ENCODE measurements at regions not wholly inside any gene's neighbourhood (a gene's known extent, or its start where the extent isn't known, plus 50 kb on each side); places are given as distances from the start of the nearest gene placed in this dataset.

DNA sequence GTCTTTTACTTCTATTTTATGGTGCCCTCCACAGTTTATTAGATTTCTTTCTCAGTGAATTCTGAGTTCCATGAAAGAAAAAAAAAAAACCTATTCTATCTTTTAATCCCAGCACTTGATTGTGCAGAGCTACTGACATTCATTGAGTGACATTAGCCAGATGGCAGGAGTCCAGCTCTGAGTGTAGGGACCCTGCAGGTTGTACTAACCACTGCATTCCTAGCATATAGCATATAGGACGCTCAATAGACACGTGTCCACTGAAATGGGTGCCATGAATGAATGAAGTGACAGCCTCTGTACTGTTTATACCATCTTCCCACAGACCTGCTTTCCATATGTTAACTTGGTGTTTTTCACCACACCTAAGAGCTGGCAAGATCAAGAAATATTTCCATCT is 206.3 kb downstream of the RAP2A start:
- DNase-seq, result no peak

DNA sequence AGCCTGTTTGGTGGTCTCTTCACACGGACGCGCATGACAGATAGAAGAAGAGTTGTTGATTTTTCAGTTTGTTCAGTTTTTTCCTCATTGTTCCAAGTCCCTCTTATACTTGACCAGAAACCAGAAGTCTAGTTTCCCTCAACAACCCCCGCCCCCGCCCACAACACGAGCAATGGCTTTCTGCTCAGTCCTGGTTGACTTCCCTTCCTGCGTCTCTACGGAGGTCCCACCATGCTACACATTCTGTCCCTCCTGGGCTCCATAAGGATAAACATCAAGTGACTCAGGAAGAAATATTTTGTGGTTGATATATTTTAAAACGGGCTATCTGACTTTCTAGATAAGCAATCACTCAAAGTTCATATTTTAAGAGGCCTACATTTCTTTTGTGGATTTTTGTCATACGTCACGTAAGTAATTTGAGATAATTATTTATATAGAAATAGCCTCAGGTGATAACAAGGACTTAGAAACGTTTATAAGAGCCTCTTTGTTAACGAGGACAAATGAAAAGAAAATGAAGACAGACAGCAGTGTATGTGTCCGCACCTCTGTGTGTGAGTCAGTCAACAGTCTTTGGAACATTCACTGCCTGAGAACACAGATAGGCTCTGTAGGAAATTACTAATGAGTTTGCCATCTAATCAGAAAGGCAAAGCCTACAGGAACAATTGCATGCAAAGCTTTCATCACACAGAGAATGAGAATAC is 214.4 kb downstream of the RAP2A start:
- DNase-seq, result no peak

DNA sequence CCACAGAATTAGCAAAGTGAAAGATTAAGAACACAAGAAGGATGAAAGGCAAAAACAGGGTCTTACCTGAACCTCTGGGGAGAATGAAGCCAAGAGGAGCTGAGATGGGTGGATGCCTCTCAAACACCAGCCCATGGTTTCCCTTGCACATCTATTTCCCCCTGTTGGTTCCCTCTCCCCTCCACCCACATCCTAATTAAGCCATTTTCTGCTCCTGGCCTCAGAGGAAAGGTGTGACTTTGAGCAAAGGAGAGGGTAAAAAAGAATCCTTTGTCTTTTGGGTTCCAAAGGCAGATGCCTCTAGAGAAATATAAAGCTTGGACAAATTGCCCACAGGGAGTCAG is 214.9 kb downstream of the RAP2A start:
- no peak for DNase-seq

DNA sequence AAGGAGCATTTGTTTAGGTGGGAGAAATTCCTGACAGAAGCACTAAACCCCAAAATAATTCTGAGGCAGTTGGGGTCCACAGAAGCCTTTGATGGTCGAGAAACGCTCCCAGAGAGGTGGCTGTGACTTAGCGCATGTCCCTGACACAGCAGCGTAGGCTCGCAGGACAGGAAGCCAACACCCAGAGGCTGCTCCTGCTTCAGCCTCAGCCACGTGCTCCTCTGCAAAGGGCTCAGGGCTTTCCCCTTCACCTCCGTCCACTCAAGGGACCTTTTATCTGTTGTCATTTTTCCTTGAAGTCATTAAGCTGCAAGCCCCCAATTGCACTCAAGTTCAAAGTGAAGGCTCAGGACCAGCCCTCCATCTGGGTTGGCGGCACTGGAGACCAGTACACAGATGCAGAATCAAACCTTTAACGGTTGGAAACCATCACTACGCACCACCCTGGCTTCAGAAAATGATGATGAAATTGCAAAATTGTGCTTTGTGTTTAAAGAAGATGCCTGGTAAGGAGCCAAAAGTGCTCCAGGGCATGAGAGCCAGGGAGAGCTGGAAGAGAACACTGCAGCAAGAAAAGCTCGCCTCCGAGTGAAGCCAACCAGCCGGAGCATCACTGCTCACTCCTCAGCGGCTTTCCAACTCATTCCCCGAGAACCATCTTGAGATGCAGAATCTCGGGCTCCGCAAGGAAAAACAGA is 219.6 kb downstream of the RAP2A start:
- DNase-seq, result no peak

DNA sequence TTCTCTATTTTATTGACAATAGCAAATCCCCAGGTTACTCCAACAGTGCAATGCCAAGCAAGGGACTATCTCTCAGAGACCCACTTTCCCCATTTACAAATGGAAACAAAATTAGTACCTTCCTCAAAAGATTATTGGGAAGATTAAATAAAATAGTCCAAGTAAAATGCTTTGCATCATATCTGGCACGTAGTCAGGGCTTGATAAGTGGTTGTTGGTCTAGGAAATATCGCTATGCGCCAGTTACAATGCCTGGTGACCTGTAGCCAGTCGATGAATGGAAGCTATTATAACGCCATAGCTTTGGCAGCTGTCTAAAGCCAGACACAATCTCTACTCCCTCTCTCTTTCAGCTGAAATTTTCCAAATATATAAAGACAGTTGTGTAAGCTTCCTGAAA is 220.3 kb downstream of the RAP2A start:
- DNase-seq, result no peak

DNA sequence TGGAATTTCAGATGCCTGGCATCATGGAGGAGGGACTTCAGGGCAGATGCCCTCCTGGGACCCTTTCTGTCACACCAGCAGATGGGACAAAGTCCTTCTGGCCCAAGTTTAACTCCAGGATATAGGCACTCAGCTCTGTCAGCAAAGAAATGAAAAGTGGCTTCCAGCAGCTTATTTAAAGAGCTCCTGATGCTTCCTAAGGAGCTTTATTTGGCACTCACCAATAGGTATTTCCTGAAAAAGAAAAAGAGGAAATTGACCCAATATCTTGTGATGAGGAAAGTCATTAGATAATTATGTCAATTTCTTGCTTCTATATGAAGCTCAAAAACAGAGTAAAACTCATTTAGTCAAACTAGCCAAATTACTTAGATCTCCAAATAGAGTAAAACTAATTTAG is 224.6 kb downstream of the RAP2A start:
- no peak for DNase-seq

DNA sequence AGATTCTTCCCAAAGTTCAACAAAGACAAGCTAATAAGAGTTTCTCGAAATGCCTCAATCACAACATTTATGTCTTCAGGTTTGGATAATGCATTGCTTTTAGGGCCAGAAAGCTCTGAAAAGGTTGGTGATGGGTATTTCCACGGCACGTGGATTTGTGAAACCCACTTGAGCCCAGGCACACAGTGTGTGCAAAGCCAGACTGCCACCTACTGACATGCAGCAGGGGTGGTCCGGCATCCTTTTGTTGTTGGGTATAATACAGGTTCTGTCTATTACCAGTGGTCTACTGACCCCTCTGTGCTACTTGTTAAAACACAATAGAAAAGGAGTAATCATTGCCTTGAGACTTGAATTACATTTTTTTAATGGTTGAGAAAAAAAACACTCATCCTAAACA is 225.6 kb downstream of the RAP2A start:
- DNase-seq, result no peak

DNA sequence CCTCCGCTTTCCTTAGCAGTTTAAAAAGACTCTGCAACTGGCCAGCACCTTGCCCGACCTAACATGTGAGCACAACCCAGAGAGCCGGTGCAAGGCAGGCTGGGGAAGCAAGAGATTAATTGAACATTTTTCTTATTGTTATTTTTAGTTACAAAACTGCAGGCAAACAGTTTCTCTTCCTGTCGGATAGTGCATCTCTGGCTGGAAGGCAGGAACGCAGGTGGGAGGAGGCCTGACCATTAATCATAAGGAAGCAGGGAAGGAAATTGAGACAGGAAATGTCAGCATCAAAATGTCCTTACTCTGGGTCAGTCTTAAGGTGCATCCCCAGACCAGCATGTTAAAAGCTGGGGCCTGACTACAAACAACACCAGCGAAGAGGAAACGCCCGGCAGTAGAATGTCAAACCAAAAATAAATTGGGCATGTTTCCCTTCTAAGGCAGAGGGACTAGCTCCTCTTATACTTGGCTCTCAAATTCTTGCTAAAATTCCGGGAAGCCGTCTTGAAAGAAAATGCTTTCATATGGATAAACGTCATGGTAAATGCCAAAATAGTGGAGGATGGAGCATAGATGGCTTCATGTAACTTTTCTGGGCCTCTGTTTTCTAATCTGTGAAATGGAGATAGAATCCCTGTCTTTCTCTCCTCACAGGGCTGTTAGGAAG is 226.8 kb downstream of the RAP2A start:
- DNase-seq, result no peak

DNA sequence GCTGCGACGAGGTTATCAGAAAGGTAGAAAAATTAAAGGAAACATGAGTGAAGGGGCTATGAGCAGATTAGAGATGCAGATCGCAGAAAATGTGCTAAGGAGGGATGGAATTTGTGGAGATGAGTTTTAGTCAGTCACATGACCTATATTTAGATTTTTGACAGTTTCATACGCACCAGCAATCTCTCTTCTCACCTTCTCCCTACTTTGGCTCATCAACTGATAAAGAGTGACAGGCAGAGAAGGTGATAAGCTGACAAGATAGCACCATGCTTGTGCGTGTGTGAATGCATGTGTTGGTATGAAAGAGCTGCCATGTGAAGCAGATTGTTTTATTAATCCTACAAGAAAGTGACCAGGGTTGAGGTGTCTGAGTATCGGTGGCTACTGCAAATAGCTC is 252.6 kb downstream of the RAP2A start:
- no peak for DNase-seq

DNA sequence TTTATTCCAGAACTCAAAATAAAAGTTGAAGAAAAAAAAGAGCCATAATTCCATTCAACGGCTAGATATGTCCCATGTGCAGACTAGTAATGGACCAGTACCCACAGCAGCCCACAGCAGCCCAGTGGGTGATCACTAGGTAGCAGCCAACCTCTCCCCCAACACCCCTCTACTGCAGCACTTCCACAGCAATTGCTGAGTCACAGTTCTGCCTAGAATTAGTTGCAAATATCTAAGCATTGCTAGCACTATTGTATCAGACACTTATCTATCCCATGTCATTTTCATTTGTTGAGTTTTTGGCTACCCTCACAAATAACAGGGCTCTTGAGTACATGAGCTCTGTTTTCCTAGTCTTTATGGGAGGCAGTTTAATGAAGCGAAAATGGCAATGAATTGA is 258.7 kb downstream of the RAP2A start:
- no peak for DNase-seq

DNA sequence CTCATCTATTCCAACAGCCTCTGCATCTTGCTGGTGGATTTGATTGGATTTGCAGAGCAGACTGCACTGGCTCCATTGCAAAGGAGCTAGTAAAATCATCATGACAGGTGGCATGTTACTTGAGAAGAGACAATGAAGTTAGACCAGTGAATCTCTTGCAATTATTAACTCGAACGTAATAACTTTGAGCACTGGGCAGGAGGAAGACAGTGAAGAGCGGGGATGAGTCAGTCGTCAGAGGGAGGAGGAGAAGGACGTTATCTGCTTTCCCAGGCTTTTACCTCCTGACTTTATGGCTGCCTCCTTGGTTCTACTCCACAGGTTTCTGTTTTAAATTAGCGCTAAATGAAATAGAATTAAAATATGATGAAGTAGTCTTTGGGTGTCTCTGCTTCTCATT is 257.8 kb upstream of the IPO5 start:
- no peak for DNase-seq

DNA sequence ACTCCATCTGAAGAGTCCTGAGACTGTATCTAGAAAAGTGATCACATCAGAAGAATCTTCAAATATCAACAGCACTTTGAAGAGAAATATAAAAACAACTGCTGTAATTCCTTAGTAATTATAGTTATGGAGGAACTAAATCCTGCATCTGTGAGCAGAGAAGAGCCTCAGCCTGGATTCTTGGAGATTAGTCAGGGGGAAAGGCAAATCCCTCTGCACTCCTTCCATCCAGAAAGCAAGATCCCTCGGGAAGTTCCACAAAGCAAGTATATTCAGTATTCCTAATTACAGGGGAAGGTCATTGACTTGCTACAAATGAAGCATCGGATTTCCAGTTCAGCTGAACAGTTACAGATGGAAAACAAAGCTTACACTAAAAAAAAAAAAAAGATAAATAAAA is 256.6 kb upstream of the IPO5 start:
- DNase-seq, result no peak

DNA sequence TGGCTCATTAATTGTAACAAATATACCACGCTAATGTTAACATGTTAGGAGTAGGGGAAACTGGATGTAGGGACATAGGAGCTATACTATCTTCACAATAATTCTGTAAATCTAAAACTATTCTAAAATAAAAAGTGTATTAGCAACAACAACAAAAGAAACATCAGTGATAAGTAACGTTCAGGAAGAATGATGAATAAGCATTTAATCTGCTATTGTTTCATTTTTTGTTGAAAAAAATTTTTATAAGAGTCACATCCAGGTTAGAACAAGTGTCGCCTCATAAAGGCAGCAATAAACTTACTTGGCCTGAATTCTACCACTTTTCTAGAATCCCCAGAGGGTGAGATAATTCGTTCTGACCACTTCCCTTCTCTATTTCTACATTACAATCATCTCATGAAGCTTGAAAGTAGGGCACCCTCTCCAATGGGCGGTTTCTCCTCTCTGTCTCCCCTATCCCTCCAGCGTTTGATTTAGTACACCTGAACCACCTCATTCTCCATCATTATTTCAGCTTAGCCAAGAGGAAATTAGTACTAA is 253.1 kb upstream of the IPO5 start:
- no peak for DNase-seq

DNA sequence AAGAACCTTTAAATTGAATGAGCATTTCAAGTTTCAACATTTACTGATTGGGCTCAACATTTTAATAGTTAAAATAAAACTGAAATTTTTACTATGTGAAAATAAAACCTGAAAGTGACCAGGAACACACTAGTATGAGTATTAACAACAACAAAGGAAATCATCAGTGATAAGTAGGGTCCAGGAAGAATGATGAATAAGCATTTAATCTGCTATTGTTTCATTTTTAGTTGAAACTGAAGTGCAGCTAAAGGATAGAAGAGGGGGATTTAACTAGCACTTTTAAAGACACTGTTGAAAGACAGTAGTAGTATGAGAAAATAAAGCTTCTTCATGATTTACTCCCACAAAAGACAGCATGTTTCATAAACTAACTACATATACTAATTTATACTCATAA is 250.9 kb upstream of the IPO5 start:
- no peak for DNase-seq

DNA sequence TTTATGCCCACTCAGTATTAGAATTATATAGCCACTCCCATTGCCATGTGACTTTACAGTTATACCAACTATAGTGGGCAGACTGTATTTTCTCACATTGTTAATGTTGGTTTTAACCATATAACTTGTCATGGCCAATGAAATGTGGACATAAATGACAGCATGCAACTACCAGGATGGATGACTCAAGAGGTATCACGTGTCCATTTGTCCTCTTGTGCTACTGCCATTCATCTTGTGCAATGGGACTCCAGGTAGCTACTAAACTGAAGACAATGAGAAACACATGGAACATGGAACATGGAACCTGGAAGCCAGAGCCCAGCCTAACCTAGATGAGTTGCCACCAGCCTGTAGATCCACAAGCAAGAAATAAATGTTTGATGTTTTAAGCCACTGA is 242.7 kb upstream of the IPO5 start:
- no peak for DNase-seq

DNA sequence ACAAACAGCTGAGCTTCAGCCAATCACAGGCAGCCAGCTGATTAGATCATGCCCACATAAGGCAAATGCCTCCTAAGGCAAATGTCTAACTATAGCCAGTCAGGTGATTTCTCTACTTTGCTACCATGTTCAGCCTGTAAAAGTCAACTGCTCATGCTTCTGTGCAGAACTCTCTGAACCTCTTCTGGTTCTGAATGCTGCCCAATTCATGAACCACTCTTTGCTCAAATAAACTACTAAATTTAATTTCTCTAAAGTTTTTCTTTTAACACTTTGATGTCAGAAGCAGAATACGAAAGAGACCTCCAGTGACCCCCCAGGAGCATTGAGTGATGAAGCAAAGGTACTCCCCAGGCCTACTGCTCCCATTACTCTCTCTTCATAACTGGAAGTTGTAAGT is 240.7 kb upstream of the IPO5 start:
- DNase-seq, result no peak

DNA sequence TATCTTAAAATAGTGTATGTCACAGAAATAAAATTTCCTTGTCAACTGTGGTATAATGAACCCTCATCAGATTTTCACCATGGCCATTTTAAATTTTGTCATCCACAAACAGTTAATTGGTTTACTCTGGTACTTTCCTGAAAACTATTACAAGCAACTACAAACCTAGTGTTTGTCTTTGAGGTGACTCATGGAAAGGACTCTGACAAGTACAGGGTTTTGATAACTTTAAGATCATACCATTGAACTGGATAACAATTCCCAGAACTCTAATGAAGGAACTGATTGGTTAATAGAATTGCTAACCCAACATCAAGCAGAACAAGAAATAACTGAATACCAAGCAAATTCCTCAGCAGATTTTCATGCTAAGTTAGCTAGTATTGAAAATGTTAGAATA is 237.7 kb upstream of the IPO5 start:
- no peak for DNase-seq

DNA sequence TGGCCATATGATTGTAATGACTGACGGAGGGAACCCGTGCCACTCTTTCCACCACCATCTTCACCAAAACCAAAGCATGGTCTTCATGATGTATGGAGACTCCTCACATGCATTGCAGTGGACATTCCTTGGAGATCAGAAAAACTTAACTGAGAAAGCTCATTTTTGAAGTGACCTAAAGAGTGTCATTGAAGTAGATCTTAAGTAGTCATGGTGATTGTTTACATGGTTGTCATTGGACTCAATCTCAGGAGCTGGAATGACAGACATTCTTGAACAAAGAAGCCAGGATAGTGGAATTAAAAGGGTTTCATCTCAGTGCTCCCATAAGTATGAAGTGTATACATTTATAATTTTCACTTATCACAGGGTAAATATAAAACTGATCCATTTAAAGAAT is 236.7 kb upstream of the IPO5 start:
- no peak for DNase-seq

DNA sequence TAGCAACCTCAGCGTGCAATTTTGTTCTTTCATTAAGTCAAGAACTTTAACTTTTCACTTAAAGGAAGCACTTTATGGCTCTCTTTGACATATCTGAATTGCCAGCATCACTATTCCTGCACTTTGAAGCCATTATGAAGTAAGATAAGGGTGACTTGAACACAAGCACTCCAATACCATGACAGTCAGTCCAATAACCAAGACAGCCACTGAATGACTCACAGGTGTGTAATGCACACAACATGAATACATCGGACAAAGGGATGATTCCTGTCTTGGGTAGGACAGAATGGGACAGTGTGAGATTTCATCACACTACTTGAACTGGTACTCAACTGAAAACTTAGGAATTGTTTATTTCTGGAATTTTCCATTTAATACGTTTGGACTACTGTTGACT is 233.7 kb upstream of the IPO5 start:
- DNase-seq, result no peak

DNA sequence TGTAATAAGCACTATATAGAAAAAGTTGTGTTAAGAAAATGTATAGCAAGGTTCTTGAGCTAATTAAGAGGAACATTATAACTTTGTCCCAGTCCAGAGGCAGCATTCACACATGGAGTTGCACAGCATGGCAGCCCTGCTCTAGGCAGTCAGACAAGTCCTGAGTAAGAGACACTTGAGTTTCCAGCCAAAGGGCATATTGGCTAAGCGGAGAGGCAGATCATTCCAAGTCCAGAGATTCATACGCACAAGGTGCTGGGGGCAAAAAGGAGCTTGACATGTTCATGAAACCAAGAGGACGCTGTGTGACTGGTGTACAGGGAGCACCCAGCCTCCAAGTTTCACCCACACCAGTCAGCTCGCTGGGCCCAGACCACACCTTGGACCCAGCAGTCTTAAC is 232.6 kb upstream of the IPO5 start:
- DNase-seq, result no peak

DNA sequence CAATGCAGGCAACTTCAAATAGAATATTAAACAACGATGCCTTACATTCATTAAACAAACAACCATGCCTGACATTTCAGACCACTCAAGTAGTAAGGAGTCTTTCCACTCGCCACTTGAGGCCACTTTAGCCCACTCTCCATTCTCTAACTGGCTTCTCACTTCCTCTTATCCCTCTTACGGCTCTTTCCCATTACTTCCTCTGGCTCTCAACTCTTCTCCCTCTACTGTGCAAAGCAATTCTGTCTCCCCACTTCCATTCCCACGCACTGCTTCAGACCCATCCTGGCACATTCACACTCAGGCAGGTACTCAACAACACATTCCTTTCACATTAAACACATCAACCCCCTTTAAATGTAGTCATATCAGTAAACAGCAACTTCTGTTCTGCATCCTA is 229.8 kb upstream of the IPO5 start:
- no peak for DNase-seq

DNA sequence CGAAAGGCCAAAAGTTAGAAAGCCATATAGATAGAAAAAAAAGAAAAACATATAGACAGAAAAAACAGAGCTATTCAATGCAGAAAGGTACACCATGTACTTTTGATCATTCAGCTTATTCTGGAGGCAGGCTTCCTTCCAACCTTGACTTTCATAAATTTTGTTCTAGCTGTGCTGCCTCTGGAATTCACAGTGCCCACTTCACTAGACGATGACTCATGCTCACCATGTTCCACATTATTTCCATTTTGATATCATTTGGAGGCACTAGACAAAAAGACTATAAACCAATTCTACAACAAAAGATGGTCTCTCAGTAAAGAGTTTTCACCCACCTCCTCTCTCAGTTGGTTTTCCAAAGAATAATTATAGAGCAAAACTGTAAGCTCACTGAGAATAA is 229.0 kb upstream of the IPO5 start:
- DNase-seq, result no peak

DNA sequence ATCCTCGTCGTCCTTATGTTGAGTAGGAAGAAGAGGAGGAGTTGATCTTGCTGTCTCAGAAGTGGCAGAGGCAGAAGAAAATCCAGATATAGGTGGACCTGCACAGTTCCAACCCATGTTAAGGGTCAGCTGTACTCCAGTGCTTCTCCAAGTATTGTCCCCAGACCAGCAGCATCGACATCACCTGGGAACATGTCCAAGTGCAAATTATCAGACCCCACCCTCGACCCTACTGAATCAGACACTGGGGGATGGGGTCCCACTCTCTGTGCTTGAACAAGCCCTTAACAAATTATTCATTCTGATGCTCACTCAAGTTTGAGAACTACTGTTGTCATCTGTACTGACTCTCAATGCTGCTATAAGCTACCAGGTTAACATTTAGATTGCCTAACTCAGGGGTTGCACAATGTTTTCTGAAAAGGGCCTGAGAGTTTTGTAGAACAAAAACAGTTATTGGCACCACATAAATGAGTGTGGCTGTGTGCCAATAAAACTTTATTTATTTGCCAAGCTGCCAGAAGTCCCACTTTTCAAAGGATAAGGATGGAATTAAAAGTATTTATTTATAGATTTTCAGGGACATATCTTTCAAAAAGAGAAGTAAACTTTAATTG is 226.7 kb upstream of the IPO5 start:
- DNase-seq, result no peak

DNA sequence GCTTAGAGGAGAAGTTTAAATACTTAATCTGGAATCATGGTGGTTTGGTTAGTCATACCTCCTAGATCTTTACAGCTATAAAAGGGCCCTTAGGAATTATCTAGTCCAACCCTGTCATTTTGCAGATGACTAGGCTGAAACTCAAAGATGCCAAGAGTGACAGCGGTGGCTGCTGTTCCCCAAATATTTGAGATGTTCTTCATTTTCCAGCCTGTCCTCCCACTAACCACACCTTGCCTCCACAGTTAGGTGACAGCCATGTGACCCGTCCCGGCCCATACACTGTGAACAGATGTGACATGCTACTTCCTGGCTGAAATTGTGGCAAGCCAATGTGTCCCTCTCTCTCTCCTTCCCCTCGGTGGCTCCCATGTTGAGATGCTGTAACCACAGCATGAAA is 225.5 kb upstream of the IPO5 start:
- DNase-seq, result no peak

All from SW 1271 (cell line).